WTC11 (cell line): ENCODE measurements at regions not wholly inside any gene's neighbourhood (a gene's known extent, or its start where the extent isn't known, plus 50 kb on each side); places are given as distances from the start of the nearest gene placed in this dataset.
A peak's percentile ranks its signal among the peaks of the same experiment; 100 is the strongest.

Experiments used
- ATAC-seq: fragments of 200-7000 bp; cut with Tn5 transposase; 2 replicates; pipeline ENCODE4 v1.10.0; 2021; ENCODE audit warnings: mild to moderate bottlenecking, moderate library complexity
- CTCF ChIA-PET: fragments of 300-600 bp; sonication (Branson Sonifier 250); formaldehyde crosslinking; loops from one replicate; lab custom pipeline; 2021; ENCODE audit warnings: antibody characterized with exemption; lab: Charles Lee
- POLR2A ChIA-PET: fragments of 350-600 bp; sonication (Branson Sonifier 250); formaldehyde crosslinking; loops from one replicate; lab custom pipeline; 2021; ENCODE audit warnings: antibody characterized with exemption; lab: Charles Lee
- DNase-seq: peaks from one replicate; pipeline ENCODE4 v3.0.0; 2021; ENCODE audit warnings: low spot score
- H3K27ac Mint-ChIP-seq: 2 replicates; pipeline ENCODE4 v1.8.0; 2021; ENCODE audit warnings: mixed read lengths
- H3K27me3 Mint-ChIP-seq: 2 replicates; pipeline ENCODE4 v1.8.0; 2021; ENCODE audit warnings: low read depth, mild to moderate bottlenecking, moderate library complexity, mixed read lengths
- H3K36me3 Mint-ChIP-seq: 2 replicates; pipeline ENCODE4 v1.8.0; 2021; ENCODE audit warnings: mixed read lengths
- H3K4me1 Mint-ChIP-seq: 2 replicates; pipeline ENCODE4 v1.8.0; 2022; ENCODE audit warnings: mixed read lengths
- H3K4me3 Mint-ChIP-seq: 2 replicates; pipeline ENCODE4 v1.8.0; 2021; ENCODE audit warnings: mild to moderate bottlenecking, moderate library complexity, mixed read lengths
- H3K9me3 Mint-ChIP-seq: 2 replicates; pipeline ENCODE4 v1.8.0; 2021; ENCODE audit warnings: mixed read lengths
- GRHL2 ChIP-seq: fragments of 250-450 bp; sonication (Bioruptor Pico); IDR thresholded peaks from 2 replicates; pipeline ENCODE4 v1.8.0; 2022; ENCODE audit warnings: mild to moderate bottlenecking, moderate library complexity; ENCODE audit not compliant: insufficient replicate concordance, severe bottlenecking
- HMGA2 ChIP-seq: fragments of 250-450 bp; sonication (Bioruptor Pico); IDR thresholded peaks from 2 replicates; pipeline ENCODE4 v1.4.0; 2021; ENCODE audit warnings: mild to moderate bottlenecking, moderate library complexity
- NFATC4 ChIP-seq: fragments of 250-450 bp; sonication (Bioruptor Pico); IDR thresholded peaks from 2 replicates; pipeline ENCODE4 v1.9.0; 2021; ENCODE audit warnings: mild to moderate bottlenecking
- RELA ChIP-seq: sonication (generic); formaldehyde crosslinking; IDR thresholded peaks from 2 replicates; pipeline ENCODE4 v1.8.1; 2022; ENCODE audit warnings: missing genetic modification reagents, mild to moderate bottlenecking, borderline replicate concordance
- SP1 ChIP-seq: sonication (generic); formaldehyde crosslinking; conservative IDR thresholded peaks from 2 replicates; pipeline ENCODE4 v1.8.1; 2022; ENCODE audit warnings: missing genetic modification reagents
- TEAD4 ChIP-seq: sonication (generic); formaldehyde crosslinking; IDR thresholded peaks from 2 replicates; pipeline ENCODE4 v1.8.0; 2022; ENCODE audit warnings: mild to moderate bottlenecking, missing genetic modification reagents
- TP53 ChIP-seq: sonication (generic); formaldehyde crosslinking; IDR thresholded peaks from 2 replicates; pipeline ENCODE4 v1.8.1; 2023; ENCODE audit warnings: mild to moderate bottlenecking, missing genetic modification reagents
- ZBTB21 ChIP-seq: sonication (generic); formaldehyde crosslinking; IDR thresholded peaks from 2 replicates; pipeline ENCODE4 v1.8.1; 2023; ENCODE audit warnings: mild to moderate bottlenecking, missing genetic modification reagents, borderline replicate concordance
- ZNF138 ChIP-seq: sonication (generic); formaldehyde crosslinking; conservative IDR thresholded peaks from 2 replicates; pipeline ENCODE4 v1.8.1; 2022; ENCODE audit warnings: mild to moderate bottlenecking, moderate library complexity, missing genetic modification reagents
- ZNF219 ChIP-seq: sonication (generic); formaldehyde crosslinking; IDR thresholded peaks from 2 replicates; pipeline ENCODE4 v1.8.0; 2023; ENCODE audit warnings: missing genetic modification reagents, mild to moderate bottlenecking, borderline replicate concordance
- TF ChIP-seq, protein P1 (sequence below): sonication (generic); formaldehyde crosslinking; IDR thresholded peaks from 2 replicates; pipeline ENCODE4 v1.8.1; 2022; ENCODE audit warnings: low read depth, missing genetic modification reagents, borderline replicate concordance
- TF ChIP-seq, protein P2 (sequence below): sonication (generic); formaldehyde crosslinking; IDR thresholded peaks from 2 replicates; pipeline ENCODE4 v1.8.0; 2022; ENCODE audit warnings: mild to moderate bottlenecking, missing genetic modification reagents
- TF ChIP-seq, protein P3 (sequence below): fragments of 250-450 bp; sonication (Bioruptor Pico); conservative IDR thresholded peaks from 2 replicates; pipeline ENCODE4 v1.9.0; 2021; ENCODE audit warnings: mild to moderate bottlenecking
- TF ChIP-seq, protein P4 (sequence below): sonication (generic); formaldehyde crosslinking; IDR thresholded peaks from 2 replicates; pipeline ENCODE4 v1.8.0; 2022; ENCODE audit warnings: missing genetic modification reagents
- TF ChIP-seq, protein P5 (sequence below): sonication (generic); formaldehyde crosslinking; IDR thresholded peaks from 2 replicates; pipeline ENCODE4 v1.8.0; 2023; ENCODE audit warnings: missing genetic modification reagents, mild to moderate bottlenecking, borderline replicate concordance

DNA sequence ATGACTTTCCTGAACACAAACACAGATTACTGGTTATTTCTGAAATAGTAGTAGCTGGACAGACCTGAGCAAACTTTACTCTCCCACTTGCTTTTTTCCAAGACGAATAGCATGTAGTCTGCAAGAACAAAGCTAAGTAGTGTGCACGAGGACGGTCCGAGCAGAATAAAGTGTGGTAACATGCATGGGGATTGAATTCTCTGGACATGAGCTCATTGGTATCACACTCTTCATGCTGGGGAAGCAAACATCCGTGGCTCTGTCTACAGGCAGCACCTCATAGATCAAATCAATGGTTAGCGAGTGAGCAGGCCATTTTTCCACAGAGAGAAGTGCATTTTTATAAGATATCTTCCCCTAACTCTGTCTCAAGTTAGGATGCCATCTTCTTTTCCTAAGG, 164.8 kb upstream of the STK17B start:
- TF ChIP-seq, protein P1, sequence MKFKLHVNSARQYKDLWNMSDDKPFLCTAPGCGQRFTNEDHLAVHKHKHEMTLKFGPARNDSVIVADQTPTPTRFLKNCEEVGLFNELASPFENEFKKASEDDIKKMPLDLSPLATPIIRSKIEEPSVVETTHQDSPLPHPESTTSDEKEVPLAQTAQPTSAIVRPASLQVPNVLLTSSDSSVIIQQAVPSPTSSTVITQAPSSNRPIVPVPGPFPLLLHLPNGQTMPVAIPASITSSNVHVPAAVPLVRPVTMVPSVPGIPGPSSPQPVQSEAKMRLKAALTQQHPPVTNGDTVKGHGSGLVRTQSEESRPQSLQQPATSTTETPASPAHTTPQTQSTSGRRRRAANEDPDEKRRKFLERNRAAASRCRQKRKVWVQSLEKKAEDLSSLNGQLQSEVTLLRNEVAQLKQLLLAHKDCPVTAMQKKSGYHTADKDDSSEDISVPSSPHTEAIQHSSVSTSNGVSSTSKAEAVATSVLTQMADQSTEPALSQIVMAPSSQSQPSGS (CRISPR knock-in tag), result no peak
- TF ChIP-seq, protein P2, sequence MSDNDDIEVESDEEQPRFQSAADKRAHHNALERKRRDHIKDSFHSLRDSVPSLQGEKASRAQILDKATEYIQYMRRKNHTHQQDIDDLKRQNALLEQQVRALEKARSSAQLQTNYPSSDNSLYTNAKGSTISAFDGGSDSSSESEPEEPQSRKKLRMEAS, result no peak
- TF ChIP-seq, protein P3, sequence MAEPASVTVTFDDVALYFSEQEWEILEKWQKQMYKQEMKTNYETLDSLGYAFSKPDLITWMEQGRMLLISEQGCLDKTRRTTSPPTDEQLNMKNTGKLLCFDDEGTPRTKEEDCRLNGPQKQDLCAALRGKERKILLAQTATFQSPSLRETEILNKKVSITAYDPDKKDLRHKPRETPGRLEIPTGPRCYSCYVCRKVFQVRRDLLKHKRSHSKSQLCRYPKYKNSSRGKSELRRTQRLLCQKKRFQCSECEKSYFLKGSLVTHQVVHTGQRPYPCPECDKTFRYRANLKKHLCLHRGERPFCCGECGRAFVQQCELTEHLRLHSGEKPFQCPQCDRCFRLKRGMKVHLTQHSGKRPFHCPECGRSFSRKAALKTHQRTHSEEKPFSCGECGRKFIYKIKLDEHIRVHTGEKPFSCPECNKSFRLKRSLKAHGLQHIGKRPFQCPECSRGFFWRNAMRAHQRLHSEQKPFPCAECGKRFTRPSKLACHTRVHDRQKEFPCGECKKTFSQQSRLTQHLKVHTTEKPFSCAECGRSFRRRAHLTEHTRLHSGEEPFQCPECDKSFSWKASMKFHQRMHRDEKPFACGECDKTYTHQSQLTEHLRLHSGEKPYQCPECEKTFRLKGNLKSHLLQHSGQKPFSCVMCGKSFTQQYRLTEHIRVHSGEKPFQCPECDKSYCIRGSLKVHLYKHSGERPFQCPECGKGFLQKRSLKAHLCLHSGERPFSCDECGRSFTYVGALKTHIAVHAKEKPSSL (CRISPR knock-in tag), result no peak
- no peak for TF ChIP-seq NFATC4 (CRISPR knock-in tag)
- no peak for TF ChIP-seq RELA
- no peak for TF ChIP-seq SP1
- no peak for TF ChIP-seq GRHL2 (CRISPR knock-in tag)
- TF ChIP-seq ZNF138 (CRISPR knock-in tag), result no peak
- no peak for TF ChIP-seq ZNF219
- Mint-ChIP-seq H3K27me3 (no peaks in the 10 kb centered on the region), H3K4me1 (no peaks in the 10 kb centered on the region; the same call in 1 of the 2 replicates), H3K4me3 (no peak overlapping the region), H3K9me3 (no peaks in the 10 kb centered on the region), H3K36me3 (no peaks in the 10 kb centered on the region), H3K27ac (no peak overlapping the region)
- ChIA-PET CTCF (interaction anchor here (0.8 to 3.5 kb wide), 2 partner anchors 38 to 258 kb away, joined by 3 to 47 read pairs; no protein-coding TSS in a partner anchor), POLR2A (no interaction called here)
- DNase-seq (no peak), ATAC-seq (no peak)

DNA sequence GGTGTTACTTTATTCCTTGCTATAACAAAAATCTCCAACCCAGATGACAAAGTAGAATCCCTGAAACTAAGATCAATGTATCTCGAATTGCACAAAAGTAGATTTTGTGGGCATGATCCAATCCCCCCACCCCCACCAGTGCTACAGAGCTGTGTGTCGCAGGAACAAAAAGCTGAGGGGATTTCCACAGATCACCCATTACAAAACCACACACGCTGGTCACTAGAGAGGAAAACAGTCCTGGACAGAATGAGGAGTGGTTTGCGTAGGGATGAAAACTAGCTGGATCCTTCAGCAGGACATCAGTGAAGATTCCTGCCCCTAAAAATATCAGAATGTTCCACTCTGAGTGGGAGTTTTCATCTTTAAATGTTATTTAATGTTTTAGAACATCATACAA, 165.3 kb upstream of the STK17B start:
- no peaks in the 10 kb centered on the region for H3K27me3 Mint-ChIP-seq
- CTCF ChIA-PET, result interaction anchor here (0.6 to 3.5 kb wide), 26 partner anchors 9 to 680 kb away, joined by 3 to 47 read pairs (median 4); partner anchors contain the start of genes DNAH7 and SLC39A10
- no peak overlapping the region for H3K27ac Mint-ChIP-seq
- H3K36me3 Mint-ChIP-seq, result no peaks in the 10 kb centered on the region
- H3K9me3 Mint-ChIP-seq, result no peaks in the 10 kb centered on the region
- DNase-seq (no peak), ATAC-seq (no peak)
- POLR2A ChIA-PET, result no interaction called here
- TF ChIP-seq, protein P3 (CRISPR knock-in tag), result no peak
- H3K4me1 Mint-ChIP-seq, result no peaks in the 10 kb centered on the region; the same call in 1 of the 2 replicates
- no peak overlapping the region for H3K4me3 Mint-ChIP-seq

DNA sequence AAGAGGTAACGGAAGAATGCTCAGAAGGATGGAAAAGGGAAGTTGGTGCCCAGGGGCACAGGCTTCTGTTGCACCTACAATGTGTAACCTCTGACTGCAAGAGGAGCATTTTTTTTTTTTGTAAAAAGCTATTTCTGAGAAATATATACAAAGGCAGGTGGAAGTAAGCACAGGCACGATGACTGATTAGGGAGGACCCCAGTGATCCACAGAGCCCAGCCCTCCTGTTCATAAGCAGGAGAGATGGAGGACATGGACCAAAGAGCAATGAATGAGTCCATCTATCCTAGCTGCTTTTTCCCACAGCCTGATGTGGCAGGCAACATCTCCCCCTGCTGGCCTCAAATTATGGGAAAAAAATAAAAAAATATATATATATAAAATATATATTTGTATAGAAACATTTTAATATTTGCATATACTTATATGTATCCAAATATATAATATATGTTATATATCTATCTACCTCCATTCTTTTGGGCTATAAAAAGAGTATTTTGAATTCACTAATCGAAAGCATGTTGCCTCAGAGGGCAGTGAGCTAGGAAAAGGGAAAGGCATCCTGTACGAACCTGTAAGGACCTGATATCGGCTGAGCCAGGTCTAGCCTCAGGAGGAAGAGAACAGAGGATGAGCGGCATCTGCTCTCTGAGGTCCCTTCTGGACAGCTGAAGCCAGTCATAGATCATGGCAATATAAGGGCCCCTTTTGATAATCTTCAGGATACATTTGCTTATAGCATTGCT, 166.0 kb upstream of the STK17B start:
- no peak overlapping the region for H3K4me3 Mint-ChIP-seq
- CTCF ChIA-PET, result interaction anchor here (0.6 to 3.5 kb wide), 29 partner anchors 9 to 680 kb away, joined by 3 to 47 read pairs (median 4); partner anchors contain the start of genes DNAH7 and SLC39A10
- H3K27ac Mint-ChIP-seq, result no peak overlapping the region
- H3K4me1 Mint-ChIP-seq, result no peaks in the 10 kb centered on the region; the same call in 1 of the 2 replicates
- POLR2A ChIA-PET, result interaction anchor here (0.6 kb wide), 1 partner anchor 297 kb away, joined by 3 read pairs; no protein-coding TSS in a partner anchor
- ATAC-seq (peak; percentile 73), DNase-seq (no peak)
- no peaks in the 10 kb centered on the region for H3K9me3 Mint-ChIP-seq
- no peaks in the 10 kb centered on the region for H3K27me3 Mint-ChIP-seq
- H3K36me3 Mint-ChIP-seq, result no peaks in the 10 kb centered on the region
- TF ChIP-seq, protein P4, sequence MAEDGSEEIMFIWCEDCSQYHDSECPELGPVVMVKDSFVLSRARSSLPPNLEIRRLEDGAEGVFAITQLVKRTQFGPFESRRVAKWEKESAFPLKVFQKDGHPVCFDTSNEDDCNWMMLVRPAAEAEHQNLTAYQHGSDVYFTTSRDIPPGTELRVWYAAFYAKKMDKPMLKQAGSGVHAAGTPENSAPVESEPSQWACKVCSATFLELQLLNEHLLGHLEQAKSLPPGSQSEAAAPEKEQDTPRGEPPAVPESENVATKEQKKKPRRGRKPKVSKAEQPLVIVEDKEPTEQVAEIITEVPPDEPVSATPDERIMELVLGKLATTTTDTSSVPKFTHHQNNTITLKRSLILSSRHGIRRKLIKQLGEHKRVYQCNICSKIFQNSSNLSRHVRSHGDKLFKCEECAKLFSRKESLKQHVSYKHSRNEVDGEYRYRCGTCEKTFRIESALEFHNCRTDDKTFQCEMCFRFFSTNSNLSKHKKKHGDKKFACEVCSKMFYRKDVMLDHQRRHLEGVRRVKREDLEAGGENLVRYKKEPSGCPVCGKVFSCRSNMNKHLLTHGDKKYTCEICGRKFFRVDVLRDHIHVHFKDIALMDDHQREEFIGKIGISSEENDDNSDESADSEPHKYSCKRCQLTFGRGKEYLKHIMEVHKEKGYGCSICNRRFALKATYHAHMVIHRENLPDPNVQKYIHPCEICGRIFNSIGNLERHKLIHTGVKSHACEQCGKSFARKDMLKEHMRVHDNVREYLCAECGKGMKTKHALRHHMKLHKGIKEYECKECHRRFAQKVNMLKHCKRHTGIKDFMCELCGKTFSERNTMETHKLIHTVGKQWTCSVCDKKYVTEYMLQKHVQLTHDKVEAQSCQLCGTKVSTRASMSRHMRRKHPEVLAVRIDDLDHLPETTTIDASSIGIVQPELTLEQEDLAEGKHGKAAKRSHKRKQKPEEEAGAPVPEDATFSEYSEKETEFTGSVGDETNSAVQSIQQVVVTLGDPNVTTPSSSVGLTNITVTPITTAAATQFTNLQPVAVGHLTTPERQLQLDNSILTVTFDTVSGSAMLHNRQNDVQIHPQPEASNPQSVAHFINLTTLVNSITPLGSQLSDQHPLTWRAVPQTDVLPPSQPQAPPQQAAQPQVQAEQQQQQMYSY (CRISPR knock-in tag), result no peak
- TF ChIP-seq ZBTB21 (CRISPR knock-in tag) (no peak), TEAD4 (no peak), TP53 (CRISPR knock-in tag) (no peak), HMGA2 (CRISPR knock-in tag) (0 out of 2 replicates have a peak, but pooled peaks have one; percentile 40), GRHL2 (CRISPR knock-in tag) (no peak)
- TF ChIP-seq, protein P5, sequence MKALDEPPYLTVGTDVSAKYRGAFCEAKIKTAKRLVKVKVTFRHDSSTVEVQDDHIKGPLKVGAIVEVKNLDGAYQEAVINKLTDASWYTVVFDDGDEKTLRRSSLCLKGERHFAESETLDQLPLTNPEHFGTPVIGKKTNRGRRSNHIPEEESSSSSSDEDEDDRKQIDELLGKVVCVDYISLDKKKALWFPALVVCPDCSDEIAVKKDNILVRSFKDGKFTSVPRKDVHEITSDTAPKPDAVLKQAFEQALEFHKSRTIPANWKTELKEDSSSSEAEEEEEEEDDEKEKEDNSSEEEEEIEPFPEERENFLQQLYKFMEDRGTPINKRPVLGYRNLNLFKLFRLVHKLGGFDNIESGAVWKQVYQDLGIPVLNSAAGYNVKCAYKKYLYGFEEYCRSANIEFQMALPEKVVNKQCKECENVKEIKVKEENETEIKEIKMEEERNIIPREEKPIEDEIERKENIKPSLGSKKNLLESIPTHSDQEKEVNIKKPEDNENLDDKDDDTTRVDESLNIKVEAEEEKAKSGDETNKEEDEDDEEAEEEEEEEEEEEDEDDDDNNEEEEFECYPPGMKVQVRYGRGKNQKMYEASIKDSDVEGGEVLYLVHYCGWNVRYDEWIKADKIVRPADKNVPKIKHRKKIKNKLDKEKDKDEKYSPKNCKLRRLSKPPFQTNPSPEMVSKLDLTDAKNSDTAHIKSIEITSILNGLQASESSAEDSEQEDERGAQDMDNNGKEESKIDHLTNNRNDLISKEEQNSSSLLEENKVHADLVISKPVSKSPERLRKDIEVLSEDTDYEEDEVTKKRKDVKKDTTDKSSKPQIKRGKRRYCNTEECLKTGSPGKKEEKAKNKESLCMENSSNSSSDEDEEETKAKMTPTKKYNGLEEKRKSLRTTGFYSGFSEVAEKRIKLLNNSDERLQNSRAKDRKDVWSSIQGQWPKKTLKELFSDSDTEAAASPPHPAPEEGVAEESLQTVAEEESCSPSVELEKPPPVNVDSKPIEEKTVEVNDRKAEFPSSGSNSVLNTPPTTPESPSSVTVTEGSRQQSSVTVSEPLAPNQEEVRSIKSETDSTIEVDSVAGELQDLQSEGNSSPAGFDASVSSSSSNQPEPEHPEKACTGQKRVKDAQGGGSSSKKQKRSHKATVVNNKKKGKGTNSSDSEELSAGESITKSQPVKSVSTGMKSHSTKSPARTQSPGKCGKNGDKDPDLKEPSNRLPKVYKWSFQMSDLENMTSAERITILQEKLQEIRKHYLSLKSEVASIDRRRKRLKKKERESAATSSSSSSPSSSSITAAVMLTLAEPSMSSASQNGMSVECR (CRISPR knock-in tag), result no peak
